MM.1S (cell line): ENCODE measurements at regions not wholly inside any gene's neighbourhood (a gene's known extent, or its start where the extent isn't known, plus 50 kb on each side); places are given as distances from the start of the nearest gene placed in this dataset.

Experiments
- EZH2 ChIP-seq: fragments of 300-600 bp; sonication (generic); optimal IDR thresholded peaks from 2 replicates; pipeline ENCODE3; 2017; ENCODE audit warnings: low read depth, mild to moderate bottlenecking, antibody characterized with exemption, low read length, mixed read lengths
- EZH2phosphoT487 ChIP-seq: fragments of 300-600 bp; sonication (generic); IDR thresholded peaks from 2 replicates; pipeline ENCODE4 v1.6.1; 2018; ENCODE audit warnings: antibody characterized with exemption, low read length
- TF ChIP-seq, protein P1 (sequence below): fragments of 300-600 bp; sonication (generic); IDR thresholded peaks from 2 replicates; pipeline ENCODE4 v1.5.1; 2016; ENCODE audit warnings: antibody characterized with exemption, low read length, mixed read lengths

DNA sequence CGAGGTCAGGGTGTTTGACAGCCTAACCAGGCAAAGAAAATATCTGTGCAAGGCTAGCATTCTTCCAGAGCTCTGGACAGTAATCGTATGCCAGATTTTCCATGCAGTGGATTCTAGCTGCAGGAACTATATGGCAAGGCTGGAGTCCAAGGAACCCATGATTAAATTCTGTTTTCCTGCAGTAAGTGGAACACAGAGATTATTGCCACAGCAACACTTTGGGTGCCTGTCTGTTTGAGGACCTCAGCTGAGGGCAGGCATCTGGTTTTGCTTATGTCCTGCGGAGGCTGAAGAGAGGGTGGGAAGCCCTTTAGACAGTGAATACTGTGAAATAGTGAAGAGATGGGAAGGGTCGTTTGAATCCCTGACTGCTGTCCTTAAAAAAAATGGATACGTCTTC lies 104.4 kb downstream of the DAD1 start:
- TF ChIP-seq, protein P1, sequence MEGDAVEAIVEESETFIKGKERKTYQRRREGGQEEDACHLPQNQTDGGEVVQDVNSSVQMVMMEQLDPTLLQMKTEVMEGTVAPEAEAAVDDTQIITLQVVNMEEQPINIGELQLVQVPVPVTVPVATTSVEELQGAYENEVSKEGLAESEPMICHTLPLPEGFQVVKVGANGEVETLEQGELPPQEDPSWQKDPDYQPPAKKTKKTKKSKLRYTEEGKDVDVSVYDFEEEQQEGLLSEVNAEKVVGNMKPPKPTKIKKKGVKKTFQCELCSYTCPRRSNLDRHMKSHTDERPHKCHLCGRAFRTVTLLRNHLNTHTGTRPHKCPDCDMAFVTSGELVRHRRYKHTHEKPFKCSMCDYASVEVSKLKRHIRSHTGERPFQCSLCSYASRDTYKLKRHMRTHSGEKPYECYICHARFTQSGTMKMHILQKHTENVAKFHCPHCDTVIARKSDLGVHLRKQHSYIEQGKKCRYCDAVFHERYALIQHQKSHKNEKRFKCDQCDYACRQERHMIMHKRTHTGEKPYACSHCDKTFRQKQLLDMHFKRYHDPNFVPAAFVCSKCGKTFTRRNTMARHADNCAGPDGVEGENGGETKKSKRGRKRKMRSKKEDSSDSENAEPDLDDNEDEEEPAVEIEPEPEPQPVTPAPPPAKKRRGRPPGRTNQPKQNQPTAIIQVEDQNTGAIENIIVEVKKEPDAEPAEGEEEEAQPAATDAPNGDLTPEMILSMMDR: no peak
- TF ChIP-seq EZH2phosphoT487 (no peak), EZH2 (no peak)
